ENCODE measurements at regions not wholly inside any gene's neighbourhood (a gene's known extent, or its start where the extent isn't known, plus 50 kb on each side); places are given as distances from the start of the nearest gene placed in this dataset.
"Not testable (repeated sequence)": the region's sequence is repeated elsewhere in the genome, so short reads cannot be mapped to it uniquely, and the experiment has no call there.

GRCh38 chr2:161059388-161059787 lies 100.8 kb upstream of the TANK start:
- Mint-ChIP-seq H3K4me3 (no peak overlapping the region), H3K27me3 (peaks cover 4 to 15% of the 10 kb centered on the region in 2 donors), H3K36me3 (ENCODE audit: insufficient read depth) (no peaks in the 10 kb centered on the region), H3K9me3 (no peaks in the 10 kb centered on the region), H3K27ac (no peak overlapping the region), H3K4me1 (ENCODE audit: low read depth in 2 of 2) (peaks cover 4 to 5% of the 10 kb centered on the region in 2 donors)
- ATAC-seq (replicated peaks) (no peak), DNase-seq (no peak)

- Mint-ChIP-seq H3K9me3 (no peaks in the 10 kb centered on the region), H3K36me3 (ENCODE audit: insufficient read depth) (no peaks in the 10 kb centered on the region), H3K4me3 (no peak overlapping the region), H3K4me1 (ENCODE audit: low read depth in 2 of 2) (peaks cover 4 to 5% of the 10 kb centered on the region in 2 donors), H3K27ac (no peak overlapping the region), H3K27me3 (peaks cover 4 to 9% of the 10 kb centered on the region in 2 donors)
- DNase-seq (no peak), ATAC-seq (replicated peaks) (no peak)
Observed at GRCh38 chr2:161061786-161062185, 98.4 kb upstream of the TANK start.

DNA sequence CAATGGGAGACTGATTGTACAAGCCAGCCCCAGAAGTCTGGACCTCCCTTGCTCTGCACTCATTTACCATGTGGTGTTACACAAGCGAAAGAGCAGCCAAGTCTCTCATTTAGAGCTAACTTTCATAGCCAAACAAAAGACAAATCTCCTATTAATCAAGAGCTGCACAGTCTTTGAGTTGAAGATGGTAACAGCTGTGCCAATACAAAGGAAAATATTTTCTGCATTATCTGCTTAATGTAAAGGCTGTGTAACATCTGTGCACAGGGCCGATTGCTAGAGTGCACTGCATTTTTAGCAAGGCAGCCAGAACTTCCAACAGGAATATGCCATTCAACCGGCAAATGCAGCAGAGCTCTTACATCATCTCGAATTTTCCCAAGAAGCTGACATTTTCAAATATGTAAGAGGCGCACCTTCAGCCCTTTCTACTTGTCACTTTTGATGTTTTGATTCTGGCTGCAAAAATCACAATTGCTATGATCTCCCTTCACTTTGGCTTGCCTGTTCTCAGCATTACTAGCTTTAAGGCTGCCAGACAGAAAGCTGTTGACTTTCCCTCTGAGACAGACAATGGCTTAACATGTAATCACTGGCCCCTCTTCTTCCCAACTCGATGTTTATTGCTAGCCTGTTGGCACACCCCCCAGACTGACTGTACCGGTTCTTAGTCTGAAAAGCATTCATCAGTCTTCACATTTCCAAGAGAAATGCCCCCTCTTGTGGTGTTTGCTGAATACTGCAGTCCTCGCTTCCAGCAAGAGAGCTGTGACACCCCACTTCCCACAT lies 96.9 kb upstream of the TANK start:
- H3K4me3 Mint-ChIP-seq, result no peak overlapping the region
- peak; percentile 54 to 70 (median 58) for DNase-seq
- peaks cover 4 to 5% of the 10 kb centered on the region in 2 donors for H3K4me1 Mint-ChIP-seq (ENCODE audit: low read depth in 2 of 2)
- H3K27ac Mint-ChIP-seq, result no peak overlapping the region
- H3K27me3 Mint-ChIP-seq, result no peaks in the 10 kb centered on the region
- H3K9me3 Mint-ChIP-seq, result no peaks in the 10 kb centered on the region
- no peaks in the 10 kb centered on the region for H3K36me3 Mint-ChIP-seq (ENCODE audit: insufficient read depth)
- peak; percentile 89 for ATAC-seq (replicated peaks)

- Mint-ChIP-seq H3K4me1 (ENCODE audit: low read depth in 2 of 2) (peaks cover 4 to 5% of the 10 kb centered on the region in 2 donors), H3K27ac (no peak overlapping the region), H3K36me3 (ENCODE audit: insufficient read depth) (no peaks in the 10 kb centered on the region), H3K27me3 (no peaks in the 10 kb centered on the region), H3K4me3 (no peak overlapping the region), H3K9me3 (no peaks in the 10 kb centered on the region)
- ATAC-seq (replicated peaks) (peak; percentile 33), DNase-seq (no peak)
Observed at GRCh38 chr2:161063946-161064306, 96.3 kb upstream of the TANK start.

DNA sequence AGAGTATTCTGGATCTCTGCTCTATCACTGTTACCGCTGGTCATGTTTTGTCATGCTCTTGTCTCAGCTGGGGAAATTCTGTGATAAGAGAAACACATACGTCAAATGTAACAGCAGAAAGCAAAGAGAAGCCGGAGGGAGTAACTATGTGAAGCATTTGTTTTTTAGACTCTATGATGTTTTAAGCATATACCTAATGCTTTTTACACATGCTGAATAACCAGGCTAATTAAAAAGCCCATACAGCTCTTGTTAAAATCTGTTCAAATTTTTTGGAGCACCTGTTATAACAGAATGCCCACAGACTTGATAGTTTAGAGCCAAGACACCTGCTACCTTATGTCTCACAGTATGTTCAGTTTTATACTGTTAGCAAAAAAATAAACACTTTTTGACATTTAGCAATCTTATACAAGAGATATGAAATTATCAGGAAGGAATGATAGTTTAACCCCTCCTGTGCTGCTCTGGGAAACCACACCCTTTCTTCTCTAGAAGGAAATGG lies 92.3 kb upstream of the TANK start:
- ATAC-seq (replicated peaks) (no peak), DNase-seq (no peak)
- Mint-ChIP-seq H3K36me3 (ENCODE audit: insufficient read depth) (peaks cover 3% of the 10 kb centered on the region), H3K27me3 (no peaks in the 10 kb centered on the region), H3K4me1 (ENCODE audit: low read depth in 2 of 2) (peaks cover 4 to 5% of the 10 kb centered on the region in 2 donors), H3K4me3 (no peak overlapping the region), H3K9me3 (no peaks in the 10 kb centered on the region), H3K27ac (no peak overlapping the region)

DNA sequence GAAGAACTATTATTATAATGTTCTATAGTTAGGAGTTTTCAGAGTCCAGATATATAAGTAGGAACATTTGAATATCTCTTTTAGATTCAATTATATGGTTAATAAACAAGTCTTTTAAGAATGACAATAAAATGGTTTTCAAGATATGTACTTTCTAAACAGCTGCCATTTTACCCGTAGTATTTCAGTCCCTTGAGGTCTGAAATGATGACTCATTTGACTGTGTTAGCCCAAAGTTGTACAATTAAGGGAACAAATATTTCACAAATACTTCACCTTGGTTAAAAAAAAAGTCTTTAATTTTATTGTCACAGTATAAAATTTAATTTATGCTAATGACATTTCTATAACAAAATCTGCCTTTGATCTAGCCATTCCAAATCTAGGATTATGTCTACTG lies 91.6 kb upstream of the TANK start:
- ATAC-seq (replicated peaks), result no peak
- Mint-ChIP-seq H3K27me3 (no peaks in the 10 kb centered on the region), H3K4me3 (no peak overlapping the region), H3K4me1 (ENCODE audit: low read depth in 2 of 2) (peaks cover 1 to 2% of the 10 kb centered on the region in 2 donors), H3K36me3 (ENCODE audit: insufficient read depth) (peaks cover 3% of the 10 kb centered on the region), H3K27ac (no peak overlapping the region), H3K9me3 (no peaks in the 10 kb centered on the region)
- DNase-seq, result no peak

DNA sequence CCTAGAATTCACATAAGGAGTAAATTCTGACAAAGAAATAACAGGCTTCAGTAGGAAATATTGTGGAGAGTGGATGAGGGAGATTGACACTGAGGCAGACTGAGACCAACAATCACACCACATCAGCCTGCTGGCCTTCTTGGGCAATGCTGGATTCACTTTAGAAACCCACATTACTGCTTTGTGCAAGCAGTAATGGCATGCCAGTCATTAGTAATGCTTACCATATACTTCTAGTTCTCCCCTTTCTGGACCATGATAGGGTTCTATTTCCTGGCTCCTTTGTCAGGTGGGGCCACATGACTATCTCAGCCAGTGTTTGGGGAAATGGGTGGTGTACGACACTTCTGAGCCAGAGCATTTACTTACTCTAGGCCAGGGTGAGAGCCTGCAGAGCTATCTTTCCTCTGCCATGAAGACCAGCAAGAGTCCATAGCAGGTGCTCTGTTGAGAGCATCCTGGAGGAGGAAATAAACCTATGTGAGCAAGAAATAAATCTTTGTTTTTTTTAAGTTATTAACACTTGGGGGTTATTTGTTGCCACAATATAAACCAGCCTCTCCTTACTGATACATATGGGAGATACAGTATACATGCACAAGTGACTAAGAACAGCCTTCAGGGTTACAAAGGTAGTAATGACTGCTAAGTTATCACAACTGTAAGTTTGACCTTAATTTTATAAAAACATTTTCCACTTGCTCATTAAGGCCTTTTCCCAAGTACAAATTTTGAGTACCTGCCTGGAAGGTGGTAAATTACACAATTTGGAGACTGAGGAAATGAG lies 89.3 kb upstream of the TANK start:
- Mint-ChIP-seq H3K4me1 (ENCODE audit: low read depth in 2 of 2) (no peaks in the 10 kb centered on the region), H3K27ac (no peak overlapping the region), H3K27me3 (no peaks in the 10 kb centered on the region), H3K4me3 (no peak overlapping the region), H3K36me3 (ENCODE audit: insufficient read depth) (peaks cover 3% of the 10 kb centered on the region), H3K9me3 (no peaks in the 10 kb centered on the region)
- no peak for ATAC-seq (replicated peaks)
- DNase-seq, result no peak

DNA sequence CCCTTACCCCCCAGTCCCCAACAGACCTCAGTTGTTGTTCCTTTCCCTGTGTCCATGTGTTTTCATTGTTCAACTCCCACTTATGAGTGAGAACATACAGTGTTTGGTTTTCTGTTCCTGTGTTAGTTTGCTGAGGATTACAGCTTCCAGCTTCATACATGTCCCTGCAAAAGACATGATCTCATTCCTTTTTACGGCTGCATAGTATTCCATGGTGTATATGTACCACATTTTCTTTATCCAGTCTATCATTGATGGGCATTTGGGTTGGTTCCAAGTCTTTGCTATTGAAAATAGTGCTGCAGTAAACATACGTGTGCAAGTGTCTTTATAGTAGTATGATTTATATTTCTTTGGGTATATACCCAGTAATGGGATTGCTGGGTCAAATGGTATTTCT lies 87.8 kb upstream of the TANK start:
- not testable (repeated sequence) for H3K27ac Mint-ChIP-seq; DNase-seq; H3K4me3 Mint-ChIP-seq; H3K27me3 Mint-ChIP-seq; ATAC-seq (replicated peaks); H3K9me3 Mint-ChIP-seq; H3K36me3 Mint-ChIP-seq (ENCODE audit: insufficient read depth)
- H3K4me1 Mint-ChIP-seq (ENCODE audit: low read depth in 2 of 2), result peaks cover 10 to 12% of the 10 kb centered on the region in 2 donors

GRCh38 chr2:161075701-161076100 lies 84.5 kb upstream of the TANK start:
- Mint-ChIP-seq H3K4me1 (ENCODE audit: low read depth in 2 of 2) (peaks cover 20 to 25% of the 10 kb centered on the region in 2 donors), H3K9me3 (no peaks in the 10 kb centered on the region), H3K4me3 (no peak overlapping the region), H3K36me3 (ENCODE audit: insufficient read depth) (peaks cover 3% of the 10 kb centered on the region), H3K27me3 (no peaks in the 10 kb centered on the region), H3K27ac (no peak overlapping the region)
- ATAC-seq (replicated peaks) (no peak), DNase-seq (no peak)

GRCh38 chr2:161076936-161077335 lies 83.3 kb upstream of the TANK start:
- Mint-ChIP-seq H3K36me3 (ENCODE audit: insufficient read depth) (peaks cover 3% of the 10 kb centered on the region), H3K9me3 (no peaks in the 10 kb centered on the region), H3K27me3 (no peaks in the 10 kb centered on the region), H3K4me3 (peak overlapping the region; percentile 28 to 39), H3K4me1 (ENCODE audit: low read depth in 2 of 2) (peaks cover 20 to 25% of the 10 kb centered on the region in 2 donors), H3K27ac (peak overlapping the region; percentile 33 to 50)
- ATAC-seq (replicated peaks) (no peak), DNase-seq (no peak)

DNA sequence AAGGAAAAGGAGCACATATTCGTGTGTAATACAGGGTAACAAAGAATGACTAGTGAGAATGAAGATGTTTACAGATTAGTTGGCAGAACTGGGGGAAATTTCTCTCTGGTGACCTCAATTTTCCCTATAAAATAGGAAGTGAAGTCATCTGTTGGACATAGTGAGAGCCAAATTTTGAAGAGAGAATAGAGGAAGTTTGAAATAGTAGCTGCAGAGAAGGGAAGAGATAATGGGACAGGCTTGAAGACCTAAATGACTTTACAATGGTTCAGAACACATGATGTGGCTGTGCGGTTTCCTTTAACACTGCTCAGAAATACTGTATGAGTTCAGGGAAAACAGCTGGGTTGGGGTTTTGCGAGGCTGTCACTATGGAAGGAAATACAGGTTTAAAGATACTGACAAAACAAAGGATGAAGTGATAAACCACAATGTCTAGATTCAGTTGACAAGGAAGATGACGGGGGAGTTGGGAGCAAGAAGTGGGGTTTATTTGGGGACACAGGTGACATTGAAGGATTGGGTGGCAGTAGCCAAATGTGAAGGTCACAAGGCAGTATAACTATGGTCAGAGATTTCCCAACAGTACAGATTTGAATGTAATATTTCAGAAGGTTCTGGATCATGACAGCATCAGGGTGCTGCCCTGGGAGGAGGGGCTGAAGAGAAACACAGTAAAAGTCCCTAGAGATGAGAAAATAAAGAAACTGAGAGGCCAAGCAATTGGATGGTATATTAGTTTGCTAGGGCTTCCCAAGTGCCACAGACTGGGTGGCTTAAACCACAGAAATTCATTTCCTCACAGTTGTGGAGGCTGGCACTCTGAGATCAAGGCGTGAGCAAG lies 82.6 kb upstream of the TANK start:
- Mint-ChIP-seq H3K9me3 (no peaks in the 10 kb centered on the region), H3K4me1 (ENCODE audit: low read depth in 2 of 2) (peaks cover 20 to 25% of the 10 kb centered on the region in 2 donors), H3K27ac (peak overlapping the region; percentile 33 to 50), H3K27me3 (no peaks in the 10 kb centered on the region), H3K36me3 (ENCODE audit: insufficient read depth) (no peaks in the 10 kb centered on the region), H3K4me3 (peak overlapping the region; percentile 28 to 39)
- peak; percentile 91 for ATAC-seq (replicated peaks)
- peak; percentile 39 to 44 (median 43) for DNase-seq

DNA sequence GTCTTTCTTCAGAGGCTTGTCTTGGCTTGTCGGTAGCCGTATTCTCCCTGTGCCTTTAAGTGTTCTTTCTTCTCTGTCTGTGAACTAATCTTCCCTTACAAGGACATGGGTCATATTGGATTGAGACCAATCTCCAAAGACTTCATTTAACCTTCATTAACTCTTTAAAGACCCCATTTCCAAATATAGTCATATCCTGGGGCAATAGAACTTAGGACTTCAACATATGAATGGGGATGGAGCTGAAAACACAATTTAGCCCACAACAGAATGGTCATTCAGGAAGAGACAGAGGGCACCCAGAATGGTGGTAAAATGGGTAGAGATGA lies 82.1 kb upstream of the TANK start:
- Mint-ChIP-seq H3K4me1 (ENCODE audit: low read depth in 2 of 2) (peaks cover 20 to 25% of the 10 kb centered on the region in 2 donors), H3K36me3 (ENCODE audit: insufficient read depth) (no peaks in the 10 kb centered on the region), H3K27me3 (no peaks in the 10 kb centered on the region), H3K9me3 (no peaks in the 10 kb centered on the region), H3K27ac (peak overlapping the region; percentile 33 to 50), H3K4me3 (no peak overlapping the region)
- no peak for ATAC-seq (replicated peaks)
- DNase-seq, result no peak

- Mint-ChIP-seq H3K27ac (no peak overlapping the region), H3K27me3 (no peaks in the 10 kb centered on the region), H3K9me3 (no peaks in the 10 kb centered on the region), H3K36me3 (ENCODE audit: insufficient read depth) (peaks cover 10% of the 10 kb centered on the region), H3K4me1 (ENCODE audit: low read depth in 2 of 2) (peaks cover 2 to 5% of the 10 kb centered on the region in 2 donors), H3K4me3 (no peak overlapping the region)
- no peak for DNase-seq
- no peak for ATAC-seq (replicated peaks)
Observed at GRCh38 chr2:161085149-161085548, 75.1 kb upstream of the TANK start.

All from effector memory CD8-positive, alpha-beta T cell (primary cell).